Fibroblast of lung (primary cell): ENCODE measurements at regions not wholly inside any gene's neighbourhood (a gene's known extent, or its start where the extent isn't known, plus 50 kb on each side); places are given as distances from the start of the nearest gene placed in this dataset.
"Not testable (repeated sequence)": the region's sequence is repeated elsewhere in the genome, so short reads cannot be mapped to it uniquely, and the experiment has no call there.

Experiments used
- DNase-seq, 2 donors: peaks; one replicate each; pipeline versions ENCODE4 v3.0.0 to v3.0.0-alpha.2; 2010; ENCODE audit warnings: low read depth in 2 of 2
- H2AFZ ChIP-seq: 2 replicates; pipeline ENCODE4 v1.5.1; 2012; ENCODE audit warnings: low read length, control low read depth, inconsistent platforms
- H3K27ac ChIP-seq: 2 replicates; pipeline ENCODE4 v1.5.1; 2011; ENCODE audit warnings: low read length, control low read depth; ENCODE audit not compliant: insufficient read depth
- H3K27me3 ChIP-seq: 2 replicates; pipeline ENCODE4 v1.5.1; 2011; ENCODE audit warnings: mild to moderate bottlenecking, low read length; ENCODE audit not compliant: control insufficient read depth, insufficient read depth
- H3K36me3 ChIP-seq: 2 replicates; pipeline ENCODE4 v1.5.1; 2011; ENCODE audit warnings: low read length; ENCODE audit not compliant: control insufficient read depth, insufficient read depth
- H3K4me1 ChIP-seq: 2 replicates; pipeline ENCODE4 v1.5.1; 2011; ENCODE audit warnings: low read length; ENCODE audit not compliant: control insufficient read depth, insufficient read depth; ENCODE audit errors: extremely low read depth
- H3K4me2 ChIP-seq: 2 replicates; pipeline ENCODE4 v1.5.1; 2011; ENCODE audit warnings: low read length, control low read depth; ENCODE audit not compliant: insufficient read depth; ENCODE audit errors: extremely low read depth
- H3K4me3 ChIP-seq, 4 experiments: fragments of 200-600 bp in 1 of 4; sonication (generic) in 1 of 4; replicated peaks in 1 of 4; 2 replicates each; pipeline ENCODE4 v1.5.1; 2011 to 2016; ENCODE audit warnings: low read length in 4 of 4, low read depth in 3 of 4, mild to moderate bottlenecking in 3 of 4, control low read depth in 2 of 4, inconsistent platforms in 1 of 4, mixed read lengths in 1 of 4; ENCODE audit not compliant: insufficient read depth in 1 of 4; ENCODE audit errors: control extremely low read depth in 1 of 4
- H3K79me2 ChIP-seq: 2 replicates; pipeline ENCODE4 v1.5.1; 2012; ENCODE audit warnings: mild to moderate bottlenecking, low read length, inconsistent platforms; ENCODE audit not compliant: control insufficient read depth, insufficient read depth
- H3K9ac ChIP-seq: 2 replicates; pipeline ENCODE4 v1.5.1; 2011; ENCODE audit warnings: mild to moderate bottlenecking, low read length, control low read depth; ENCODE audit not compliant: insufficient read depth
- H3K9me3 ChIP-seq: 2 replicates; pipeline ENCODE4 v1.5.1; 2012; ENCODE audit warnings: low read depth, low read length; ENCODE audit not compliant: control insufficient read depth, insufficient read depth
- H4K20me1 ChIP-seq: 2 replicates; pipeline ENCODE4 v1.5.1; 2011; ENCODE audit warnings: low read length; ENCODE audit not compliant: control insufficient read depth, insufficient read depth; ENCODE audit errors: extremely low read depth
- CTCF ChIP-seq, 2 donors: IDR thresholded peaks in 1 of 2; conservative IDR thresholded peaks in 1 of 2; 1 replicate in 1 of 2; 2 replicates in 1 of 2; pipeline ENCODE4 v1.5.1; 2011 to 2012; ENCODE audit warnings: low read length in 2 of 2, control low read depth in 1 of 2, inconsistent platforms in 1 of 2, low read depth in 1 of 2, mild to moderate bottlenecking in 1 of 2
- EZH2 ChIP-seq: IDR thresholded peaks from 2 replicates; pipeline ENCODE4 v1.5.1; 2012; ENCODE audit warnings: low read length, control low read depth, mild to moderate bottlenecking; ENCODE audit errors: missing control alignments

DNA sequence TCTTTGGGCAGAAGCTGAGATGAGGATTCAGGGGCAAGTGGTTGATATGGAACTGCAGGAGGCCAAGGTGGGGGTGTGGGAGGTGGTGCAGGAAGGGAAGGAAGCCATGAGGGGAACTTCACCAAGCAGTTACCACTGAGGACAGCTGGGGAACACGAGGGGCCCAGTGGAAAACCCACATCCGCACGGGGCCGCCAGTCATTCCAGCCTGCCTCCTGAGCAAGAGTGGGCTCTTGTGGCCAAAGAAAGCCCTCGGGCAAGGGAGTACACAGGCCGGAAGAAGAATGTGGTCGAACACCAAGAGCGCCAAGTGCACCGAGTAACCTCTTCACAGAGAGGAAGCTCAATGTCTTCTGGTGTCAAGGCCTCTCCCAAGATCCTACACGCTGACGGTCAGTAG lies 252.2 kb upstream of the FOXN3 start:
- H3K9me3 ChIP-seq = no peaks in the 10 kb centered on the region
- no peaks in the 10 kb centered on the region for H3K36me3 ChIP-seq
- H3K79me2 ChIP-seq = no peaks in the 10 kb centered on the region
- H3K4me3 ChIP-seq = no peak overlapping the region
- H3K9ac ChIP-seq = no peak overlapping the region
- H3K27me3 ChIP-seq = no peaks in the 10 kb centered on the region
- no peak overlapping the region for H2AFZ ChIP-seq
- DNase-seq = no peak
- no peaks in the 10 kb centered on the region for H4K20me1 ChIP-seq
- H3K4me1 ChIP-seq = no peaks in the 10 kb centered on the region
- TF ChIP-seq EZH2 (no peak), CTCF (conservative IDR thresholded peaks at IDR 0.05 in 1 of 2, IDR thresholded peaks at IDR 0.05 in 1 of 2; ENCODE audit: low read depth in 1 of 2, low read length in 2 of 2) (no peak)
- H3K4me2 ChIP-seq = no peak overlapping the region
- no peak overlapping the region for H3K27ac ChIP-seq

GRCh38 chr14:89667983-89668382 lies 250.9 kb upstream of the FOXN3 start:
- no peak overlapping the region for H2AFZ ChIP-seq
- H3K4me2 ChIP-seq = no peak overlapping the region
- TF ChIP-seq EZH2 = no peak
- H3K9ac ChIP-seq = no peak overlapping the region
- no peaks in the 10 kb centered on the region for H4K20me1 ChIP-seq
- H3K79me2 ChIP-seq = no peaks in the 10 kb centered on the region
- H3K4me3 ChIP-seq = no peak overlapping the region
- H3K9me3 ChIP-seq = no peaks in the 10 kb centered on the region
- no peaks in the 10 kb centered on the region for H3K27me3 ChIP-seq
- DNase-seq = peak; percentile 57 to 91
- H3K4me1 ChIP-seq = no peaks in the 10 kb centered on the region
- no peak overlapping the region for H3K27ac ChIP-seq
- H3K36me3 ChIP-seq = no peaks in the 10 kb centered on the region

- H3K36me3 ChIP-seq, H3K27me3 ChIP-seq, H3K9me3 ChIP-seq, DNase-seq, H3K79me2 ChIP-seq, H3K9ac ChIP-seq, H3K4me3 ChIP-seq, H3K4me2 ChIP-seq, H3K4me1 ChIP-seq, H2AFZ ChIP-seq, H3K27ac ChIP-seq, H4K20me1 ChIP-seq: not testable (repeated sequence)
Measured at GRCh38 chr14:89665300-89666081, 248.5 kb upstream of the FOXN3 start.

GRCh38 chr14:89661392-89661791 lies 244.4 kb upstream of the FOXN3 start:
- no peak overlapping the region for H2AFZ ChIP-seq
- no peak overlapping the region for H3K4me3 ChIP-seq
- no peak overlapping the region for H3K27ac ChIP-seq
- no peaks in the 10 kb centered on the region for H3K27me3 ChIP-seq
- TF ChIP-seq EZH2 (no peak), CTCF (conservative IDR thresholded peaks at IDR 0.05 in 1 of 2, IDR thresholded peaks at IDR 0.05 in 1 of 2; ENCODE audit: low read depth in 1 of 2, low read length in 2 of 2) (no peak)
- no peaks in the 10 kb centered on the region for H3K79me2 ChIP-seq
- DNase-seq = no peak
- H4K20me1 ChIP-seq = no peaks in the 10 kb centered on the region
- peaks cover 2% of the 10 kb centered on the region for H3K4me1 ChIP-seq
- H3K9me3 ChIP-seq = no peaks in the 10 kb centered on the region
- no peak overlapping the region for H3K4me2 ChIP-seq
- no peak overlapping the region for H3K9ac ChIP-seq
- H3K36me3 ChIP-seq = no peaks in the 10 kb centered on the region

- H3K36me3 ChIP-seq, H3K79me2 ChIP-seq, H4K20me1 ChIP-seq, H3K4me2 ChIP-seq, H2AFZ ChIP-seq, H3K4me1 ChIP-seq, H3K27me3 ChIP-seq, H3K4me3 ChIP-seq, H3K9me3 ChIP-seq, H3K9ac ChIP-seq, DNase-seq, H3K27ac ChIP-seq: not testable (repeated sequence)
Measured at GRCh38 chr14:89660625-89661233, 243.7 kb upstream of the FOXN3 start.
